ENCODE measurements at regions not wholly inside any gene's neighbourhood (a gene's known extent, or its start where the extent isn't known, plus 50 kb on each side); places are given as distances from the start of the nearest gene placed in this dataset.
A peak's percentile ranks its signal among the peaks of the same experiment; 100 is the strongest.
"Not testable (repeated sequence)": the region's sequence is repeated elsewhere in the genome, so short reads cannot be mapped to it uniquely, and the experiment has no call there.

DNA sequence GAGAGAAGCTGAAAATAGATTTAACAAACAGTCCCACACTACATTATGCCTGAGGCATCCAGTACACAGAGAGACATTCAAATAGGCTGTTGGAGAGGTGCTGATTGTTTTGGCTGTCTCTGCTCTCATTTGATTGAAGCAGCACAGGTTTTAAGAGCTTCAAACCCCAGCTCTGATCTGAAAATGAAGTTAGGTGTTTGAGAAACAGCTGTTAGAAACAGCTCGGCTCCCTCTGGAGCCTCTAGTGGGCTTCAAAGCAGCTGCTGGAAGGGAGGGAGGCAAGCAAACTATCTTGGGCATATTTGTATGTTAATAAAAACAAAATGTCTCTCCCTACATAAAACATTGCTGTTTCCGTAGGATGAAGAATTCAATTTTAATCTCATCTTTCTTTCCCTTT lies 607.3 kb upstream of the GOT2 start:
- no peak for DNase-seq (ENCODE audit: low read depth)
- H3K4me3 ChIP-seq (ENCODE audit: low read length): no peak overlapping the region
- TF ChIP-seq, protein P1, sequence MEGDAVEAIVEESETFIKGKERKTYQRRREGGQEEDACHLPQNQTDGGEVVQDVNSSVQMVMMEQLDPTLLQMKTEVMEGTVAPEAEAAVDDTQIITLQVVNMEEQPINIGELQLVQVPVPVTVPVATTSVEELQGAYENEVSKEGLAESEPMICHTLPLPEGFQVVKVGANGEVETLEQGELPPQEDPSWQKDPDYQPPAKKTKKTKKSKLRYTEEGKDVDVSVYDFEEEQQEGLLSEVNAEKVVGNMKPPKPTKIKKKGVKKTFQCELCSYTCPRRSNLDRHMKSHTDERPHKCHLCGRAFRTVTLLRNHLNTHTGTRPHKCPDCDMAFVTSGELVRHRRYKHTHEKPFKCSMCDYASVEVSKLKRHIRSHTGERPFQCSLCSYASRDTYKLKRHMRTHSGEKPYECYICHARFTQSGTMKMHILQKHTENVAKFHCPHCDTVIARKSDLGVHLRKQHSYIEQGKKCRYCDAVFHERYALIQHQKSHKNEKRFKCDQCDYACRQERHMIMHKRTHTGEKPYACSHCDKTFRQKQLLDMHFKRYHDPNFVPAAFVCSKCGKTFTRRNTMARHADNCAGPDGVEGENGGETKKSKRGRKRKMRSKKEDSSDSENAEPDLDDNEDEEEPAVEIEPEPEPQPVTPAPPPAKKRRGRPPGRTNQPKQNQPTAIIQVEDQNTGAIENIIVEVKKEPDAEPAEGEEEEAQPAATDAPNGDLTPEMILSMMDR (conservative IDR thresholded peaks at IDR 0.05; ENCODE audit: low read length): no peak

DNA sequence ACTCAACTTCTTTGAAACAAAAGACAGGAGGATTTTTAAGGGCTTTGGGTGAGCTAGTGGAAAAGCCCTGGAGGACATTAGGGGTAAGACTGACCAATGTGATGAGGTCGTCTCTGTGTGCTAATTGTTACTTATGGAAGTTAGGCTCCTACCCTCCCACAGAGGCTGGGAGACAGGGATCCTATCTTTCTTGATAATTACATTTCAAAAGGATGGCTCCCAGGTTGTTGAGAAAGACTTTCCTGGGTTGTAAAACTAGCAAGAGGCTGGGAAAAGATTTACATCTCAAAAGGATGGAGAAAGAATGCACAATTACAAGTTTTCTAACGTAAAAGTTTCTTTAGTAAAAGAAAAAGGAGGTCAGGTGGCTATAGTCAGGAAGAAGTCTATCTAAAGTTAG lies 605.8 kb upstream of the GOT2 start:
- TF ChIP-seq, protein P1 (conservative IDR thresholded peaks at IDR 0.05; ENCODE audit: low read length): no peak
- DNase-seq (ENCODE audit: low read depth): no peak
- H3K4me3 ChIP-seq (ENCODE audit: low read length): no peak overlapping the region

DNA sequence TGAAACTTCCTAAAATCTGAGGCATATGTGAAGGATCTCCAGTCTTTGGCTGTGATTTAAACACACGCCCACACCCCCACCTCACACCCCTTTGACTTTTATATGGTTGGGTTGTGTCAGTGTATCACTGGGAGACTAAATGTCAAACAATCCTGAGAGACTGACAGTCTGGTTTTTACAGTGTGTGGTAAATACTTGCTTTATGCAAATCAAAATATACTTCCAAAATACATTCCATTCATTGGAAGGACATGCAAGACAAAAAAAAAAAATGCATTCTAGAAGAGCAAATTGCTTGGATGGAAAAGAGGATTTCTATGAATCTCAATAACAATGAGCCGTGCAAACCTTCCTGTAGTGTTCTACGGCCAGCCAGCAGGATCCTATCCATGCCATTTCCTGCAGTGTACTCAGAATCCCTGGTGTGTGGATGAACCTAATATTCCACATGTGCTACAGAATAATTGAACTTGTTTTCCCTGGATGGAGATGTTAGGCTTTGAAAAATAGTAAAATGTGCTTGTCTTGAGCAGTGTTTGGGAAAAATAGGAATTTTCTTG lies 602.1 kb upstream of the GOT2 start:
- TF ChIP-seq, protein P1 (conservative IDR thresholded peaks at IDR 0.05; ENCODE audit: low read length): no peak
- DNase-seq (ENCODE audit: low read depth): no peak
- H3K4me3 ChIP-seq (ENCODE audit: low read length): no peak overlapping the region

DNA sequence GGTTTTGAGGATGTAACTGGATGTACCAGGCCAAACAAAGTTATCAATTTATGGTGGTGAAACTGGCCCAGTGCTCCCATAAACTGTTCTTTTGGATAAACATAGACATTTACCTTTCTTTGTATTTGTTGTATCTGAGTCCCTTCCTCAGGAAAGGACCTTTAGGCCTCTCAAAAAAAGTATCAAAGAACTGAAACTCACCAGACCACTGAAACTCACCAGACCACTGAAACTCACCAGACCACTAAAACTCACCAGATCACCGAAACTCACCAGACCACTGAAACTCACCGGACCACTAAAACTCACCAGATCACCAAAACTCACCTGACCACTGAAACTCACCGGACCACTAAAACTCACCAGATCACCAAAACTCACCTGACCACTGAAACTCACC lies 597.6 kb upstream of the GOT2 start:
- DNase-seq (ENCODE audit: low read depth); H3K4me3 ChIP-seq (ENCODE audit: low read length): not testable (repeated sequence)

DNA sequence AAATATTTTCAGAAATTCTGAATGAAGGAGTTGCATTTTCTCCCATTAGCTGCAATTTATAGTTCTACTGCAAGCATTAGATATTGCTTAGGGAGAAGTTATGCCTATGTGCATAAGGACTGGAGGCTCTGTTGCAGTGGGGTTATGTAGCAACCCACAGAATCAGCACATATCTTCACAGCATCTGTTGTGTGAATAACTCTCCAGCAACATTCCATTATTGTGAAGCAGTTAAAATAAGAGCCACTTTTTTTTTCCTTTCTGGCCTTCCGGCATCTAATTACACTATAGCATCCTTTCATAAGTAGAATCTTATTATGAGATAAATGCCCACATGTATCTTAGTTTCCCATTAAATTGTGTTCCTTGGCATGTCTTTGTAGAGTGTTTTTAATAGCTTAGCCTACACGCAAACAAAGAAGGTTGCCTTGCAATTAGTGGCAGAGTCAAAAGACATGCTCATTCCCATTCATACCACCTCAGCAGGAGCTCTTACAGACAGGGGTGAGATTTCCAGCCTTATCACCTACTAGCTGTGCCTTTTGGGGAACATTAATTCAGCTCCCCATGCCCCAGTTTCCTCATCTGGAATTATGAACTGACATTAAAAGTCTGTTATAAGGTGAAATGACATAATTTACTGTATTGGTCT lies 596.0 kb upstream of the GOT2 start:
- peak; percentile 41 for DNase-seq (ENCODE audit: low read depth)
- TF ChIP-seq, protein P1 (conservative IDR thresholded peaks at IDR 0.05; ENCODE audit: low read length): no peak
- no peak overlapping the region for H3K4me3 ChIP-seq (ENCODE audit: low read length)

DNA sequence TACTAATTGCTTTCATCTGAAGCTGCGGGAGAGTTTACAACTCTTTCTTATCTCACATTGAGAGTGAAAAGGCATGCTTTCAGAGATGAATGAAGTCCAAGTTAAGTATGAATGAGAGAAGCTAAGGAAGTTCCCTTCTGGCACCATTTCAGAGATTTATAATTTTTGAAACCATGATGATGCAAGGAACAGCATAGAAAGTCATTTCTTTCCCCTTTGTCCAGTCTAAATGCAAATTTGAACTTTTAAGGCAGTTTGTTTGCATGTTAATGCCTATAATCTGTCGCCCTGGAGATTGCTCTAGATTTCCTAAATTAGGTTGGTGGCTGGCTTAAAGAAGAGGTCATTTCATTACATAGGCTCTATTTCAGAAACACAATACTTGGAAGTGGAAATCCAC lies 594.8 kb upstream of the GOT2 start:
- no peak for DNase-seq (ENCODE audit: low read depth)
- no peak overlapping the region for H3K4me3 ChIP-seq (ENCODE audit: low read length)
- TF ChIP-seq, protein P1 (conservative IDR thresholded peaks at IDR 0.05; ENCODE audit: low read length): no peak

DNA sequence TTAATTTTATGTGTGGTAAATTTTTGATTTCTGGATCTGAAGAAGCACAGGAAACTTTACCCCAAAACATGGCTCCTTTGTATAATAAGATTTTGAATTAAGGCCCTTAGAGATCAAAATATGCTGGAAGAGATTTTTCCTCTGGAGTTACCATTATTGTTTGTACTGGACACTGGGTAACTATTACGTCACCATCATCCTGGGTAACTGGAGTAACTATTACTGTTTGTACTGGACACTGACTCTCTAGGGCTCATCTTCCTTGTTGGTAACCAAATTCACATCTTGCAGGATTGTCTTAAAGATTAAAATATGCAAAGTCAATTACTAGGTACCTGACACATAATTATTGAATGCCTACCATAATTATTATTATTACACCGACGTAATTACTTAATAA lies 593.8 kb upstream of the GOT2 start:
- TF ChIP-seq, protein P1 (conservative IDR thresholded peaks at IDR 0.05; ENCODE audit: low read length): no peak
- no peak overlapping the region for H3K4me3 ChIP-seq (ENCODE audit: low read length)
- no peak for DNase-seq (ENCODE audit: low read depth)

Measured in AG10803 (cell line).